HCT116 (cell line): ENCODE measurements at regions not wholly inside any gene's neighbourhood (a gene's known extent, or its start where the extent isn't known, plus 50 kb on each side); places are given as distances from the start of the nearest gene placed in this dataset.

Source experiments
- ATAC-seq: fragments of 200-7000 bp; cut with Tn5 transposase; 2 replicates; pipeline ENCODE4 v1.9.1; 2020; ENCODE audit warnings: mild to moderate bottlenecking, moderate library complexity
- BruUV-seq: library from RNA; stranded (reverse); fragments of 400-500 nt; replicated peaks from 2 replicates; lab custom pipeline; 2021; lab: Mats Ljungman, UMichigan
- CTCF ChIA-PET: fragments of 300-600 bp; sonication (Branson Sonifier 250); formaldehyde crosslinking; loops from one replicate; lab custom pipeline; 2021; ENCODE audit warnings: antibody characterized with exemption; lab: Charles Lee
- POLR2A ChIA-PET: fragments of 300-600, 350-600 bp; sonication (Branson Sonifier 250); formaldehyde crosslinking; loops from one replicate; lab custom pipeline; 2021; ENCODE audit warnings: antibody characterized with exemption; lab: Charles Lee
- RAD21 ChIA-PET, 2 experiments: fragments of 300-600 bp; sonication (Branson Sonifier 250); formaldehyde crosslinking; loops; one replicate each; lab custom pipeline; 2023; ENCODE audit warnings: low total read pairs in 2 of 2; ENCODE audit not compliant: uncharacterized antibody in 2 of 2, unreplicated experiment in 2 of 2, low non-redundant PET in 1 of 2; lab: Charles Lee
- DNase-seq: peaks from one replicate; pipeline ENCODE4 v3.0.0-alpha.2; 2010; ENCODE audit warnings: low read depth, low spot score
- H2AFZ ChIP-seq: fragments of 200-600 bp; shearing (Covaris generic), sonication (generic); 2 replicates; pipeline ENCODE4 v1.6.1; 2017; ENCODE audit warnings: low read depth, mixed run types, mixed read lengths, antibody characterized with exemption, low read length; ENCODE audit not compliant: poor library complexity, severe bottlenecking
- H3K27ac ChIP-seq: 2 replicates; pipeline ENCODE4 v1.5.1; 2012; ENCODE audit warnings: low read depth, low read length
- H3K27me3 ChIP-seq: fragments of 200-600 bp; sonication (generic); 2 replicates; pipeline ENCODE4 v1.6.1; 2016; ENCODE audit warnings: mixed run types, low read length, mixed read lengths; ENCODE audit not compliant: insufficient read depth
- H3K36me3 ChIP-seq, 2 experiments: fragments of 200-500 bp in 1 of 2; fragments of 200-600 bp in 1 of 2; sonication (Bioruptor generic) in 1 of 2; sonication (generic) in 1 of 2; 2 replicates each; pipeline versions ENCODE4 v1.5.1 to v1.6.1; 2014 to 2016; ENCODE audit warnings: low read length in 2 of 2, inconsistent platforms in 1 of 2, mixed read lengths in 1 of 2, mixed run types in 1 of 2; ENCODE audit not compliant: insufficient read depth in 2 of 2, control insufficient read depth in 1 of 2
- H3K4me1 ChIP-seq, 2 experiments: fragments of 200-600 bp in 1 of 2; sonication (generic) in 1 of 2; 2 replicates each; pipeline versions ENCODE4 v1.5.1 to v1.6.1; 2012 to 2017; ENCODE audit warnings: low read length in 2 of 2, inconsistent platforms in 1 of 2, mild to moderate bottlenecking in 1 of 2, mixed read lengths in 1 of 2, mixed run types in 1 of 2, moderate library complexity in 1 of 2; ENCODE audit not compliant: insufficient read depth in 2 of 2, control insufficient read depth in 1 of 2
- H3K4me2 ChIP-seq: fragments of 200-600 bp; sonication (generic); 2 replicates; pipeline ENCODE4 v1.6.1; 2017; ENCODE audit warnings: mixed run types, low read length, mixed read lengths
- H3K4me3 ChIP-seq, 2 experiments: fragments of 200-600 bp in 1 of 2; sonication (generic) in 1 of 2; replicated peaks in 1 of 2; 2 replicates each; pipeline ENCODE4 v1.5.1; 2011 to 2016; ENCODE audit warnings: low read length in 2 of 2, control low read depth in 1 of 2, low read depth in 1 of 2, mild to moderate bottlenecking in 1 of 2, mixed read lengths in 1 of 2, mixed run types in 1 of 2
- H3K79me2 ChIP-seq: fragments of 200-600 bp; sonication (generic); 2 replicates; pipeline ENCODE4 v1.6.1; 2017; ENCODE audit warnings: mild to moderate bottlenecking, mixed run types, low read length, moderate library complexity, mixed read lengths; ENCODE audit not compliant: insufficient read depth
- H3K9ac ChIP-seq: fragments of 200-600 bp; sonication (generic); 2 replicates; pipeline ENCODE4 v1.6.1; 2016; ENCODE audit warnings: low read length, mixed read lengths
- H3K9me2 ChIP-seq: fragments of 200-600 bp; sonication (generic), shearing (Covaris generic); 2 replicates; pipeline ENCODE4 v1.6.1; 2017; ENCODE audit warnings: mixed run types, mild to moderate bottlenecking, moderate library complexity; ENCODE audit not compliant: insufficient read depth
- H3K9me3 ChIP-seq, 2 experiments: fragments of 200-500 bp in 1 of 2; fragments of 200-600 bp in 1 of 2; sonication (Bioruptor generic) in 1 of 2; sonication (generic) in 1 of 2; 2 replicates each; pipeline ENCODE4 v1.6.1; 2014 to 2017; ENCODE audit warnings: low read length in 2 of 2, mixed read lengths in 2 of 2, inconsistent platforms in 1 of 2, low read depth in 1 of 2, mild to moderate bottlenecking in 1 of 2, mixed run types in 1 of 2, moderate library complexity in 1 of 2; ENCODE audit not compliant: control insufficient read depth in 1 of 2, insufficient read depth in 1 of 2
- H4K20me1 ChIP-seq: fragments of 200-600 bp; sonication (generic), shearing (Covaris generic); 2 replicates; pipeline ENCODE4 v1.6.1; 2017; ENCODE audit warnings: mixed run types, mild to moderate bottlenecking, moderate library complexity; ENCODE audit not compliant: insufficient read depth
- CBX3 ChIP-seq: IDR thresholded peaks from 2 replicates; pipeline ENCODE4 v1.6.1; 2012; ENCODE audit warnings: low read depth
- EGR1 ChIP-seq: IDR thresholded peaks from 2 replicates; pipeline ENCODE4 v1.6.1; 2012; ENCODE audit warnings: low read depth
- ELF1 ChIP-seq: IDR thresholded peaks from 2 replicates; pipeline ENCODE4 v1.6.1; 2012; ENCODE audit warnings: low read depth, borderline replicate concordance
- EZH2 ChIP-seq: fragments of 200-600 bp; sonication (generic); IDR thresholded peaks from 2 replicates; pipeline ENCODE4 v1.6.1; 2017; ENCODE audit warnings: antibody characterized with exemption, mixed run types
- EZH2phosphoT487 ChIP-seq: fragments of 200-600 bp; IDR thresholded peaks from 2 replicates; pipeline ENCODE4 v1.6.1; 2018; ENCODE audit warnings: antibody characterized with exemption, borderline replicate concordance
- JUND ChIP-seq: IDR thresholded peaks from 2 replicates; pipeline ENCODE4 v1.6.1; 2012
- POLR2A ChIP-seq: IDR thresholded peaks from 2 replicates; pipeline ENCODE4 v1.7.0; 2011; ENCODE audit warnings: borderline replicate concordance; ENCODE audit not compliant: insufficient read depth, insufficient read length; ENCODE audit errors: extremely low read depth
- POLR2AphosphoS5 ChIP-seq: IDR thresholded peaks from 2 replicates; pipeline ENCODE4 v1.6.1; 2011; ENCODE audit warnings: mild to moderate bottlenecking, low read depth, low read length, moderate library complexity
- RAD21 ChIP-seq: IDR thresholded peaks from 2 replicates; pipeline ENCODE4 v1.6.1; 2012; ENCODE audit warnings: low read depth, mild to moderate bottlenecking
- SIN3A ChIP-seq: IDR thresholded peaks from 2 replicates; pipeline ENCODE4 v1.6.1; 2012; ENCODE audit warnings: low read depth
- SP1 ChIP-seq: IDR thresholded peaks from 2 replicates; pipeline ENCODE4 v1.6.1; 2012; ENCODE audit warnings: low read depth
- SRF ChIP-seq: IDR thresholded peaks from 2 replicates; pipeline ENCODE4 v1.6.1; 2012; ENCODE audit warnings: low read depth
- TCF7L2 ChIP-seq: IDR thresholded peaks from 2 replicates; pipeline ENCODE4 v1.7.0; 2011; ENCODE audit warnings: borderline replicate concordance, inconsistent platforms; ENCODE audit not compliant: insufficient read depth, insufficient read length; ENCODE audit errors: extremely low read depth
- YY1 ChIP-seq: IDR thresholded peaks from 2 replicates; pipeline ENCODE4 v1.6.1; 2011; ENCODE audit warnings: low read length, low read depth, moderate library complexity, mild to moderate bottlenecking; ENCODE audit not compliant: insufficient replicate concordance; ENCODE audit errors: extremely low read depth
- ZNF274 ChIP-seq: fragments of 200-500 bp; sonication (Bioruptor generic); IDR thresholded peaks from 2 replicates; pipeline ENCODE4 v1.6.1; 2014; ENCODE audit warnings: mild to moderate bottlenecking, low read depth, low read length, inconsistent platforms
- intact Hi-C: fragments of 100-400 bp; cut with micrococcal nuclease; formaldehyde crosslinking; loops from 2 replicates; pipeline ENCODE4 v1.10.0; 2022
- TF ChIP-seq, protein P1 (sequence below), 3 experiments: fragments of 200-600 bp in 1 of 3; sonication (generic) in 1 of 3; IDR thresholded peaks in 2 of 3; conservative IDR thresholded peaks in 1 of 3; 2 replicates each; pipeline ENCODE4 v1.5.1; 2012 to 2017; ENCODE audit warnings: low read depth in 2 of 3, low read length in 2 of 3, antibody characterized with exemption in 1 of 3, borderline replicate concordance in 1 of 3, control low read depth in 1 of 3, mild to moderate bottlenecking in 1 of 3, mixed read lengths in 1 of 3, mixed run types in 1 of 3, moderate library complexity in 1 of 3; ENCODE audit not compliant: insufficient read depth in 1 of 3
- TF ChIP-seq, protein P2 (sequence below): IDR thresholded peaks from 2 replicates; pipeline ENCODE4 v1.6.1; 2012
- TF ChIP-seq, protein P3 (sequence below): IDR thresholded peaks from 2 replicates; pipeline ENCODE4 v1.6.1; 2011; ENCODE audit warnings: mild to moderate bottlenecking, low read length, moderate library complexity; ENCODE audit not compliant: insufficient replicate concordance; ENCODE audit errors: extremely low read depth
- TF ChIP-seq, protein P4 (sequence below): IDR thresholded peaks from 2 replicates; pipeline ENCODE4 v1.6.1; 2012; ENCODE audit warnings: low read depth

DNA sequence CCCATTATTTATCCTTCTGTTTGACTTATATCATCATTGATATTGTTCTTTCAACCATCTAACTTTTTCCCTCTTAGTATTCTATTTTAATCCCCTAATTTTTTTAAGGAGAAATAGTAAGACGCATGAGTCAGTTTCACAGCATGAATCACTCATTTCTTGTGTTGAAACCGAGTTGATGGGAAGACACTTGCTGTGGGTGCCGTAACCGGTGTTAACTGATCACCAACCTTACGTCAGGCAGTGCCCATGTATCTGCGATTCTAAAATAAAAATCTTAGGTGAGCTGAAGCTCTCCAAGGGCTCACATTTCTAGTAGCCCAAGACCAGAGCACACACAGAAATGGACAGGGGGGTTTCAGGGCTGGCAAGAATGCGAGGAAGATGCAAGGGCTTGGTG, 348.1 kb downstream of the GALR1 start:
- Histone ChIP-seq H3K9me2 (no peaks in the 10 kb centered on the region), H3K36me3 (no peaks in the 10 kb centered on the region), H3K4me1 (no peaks in the 10 kb centered on the region), H2AFZ (no peak overlapping the region), H3K9ac (no peak overlapping the region), H3K9me3 (peaks cover 3 to 7% of the 10 kb centered on the region in 2 experiments; a peak in 2 of 4 replicates), H4K20me1 (no peaks in the 10 kb centered on the region), H3K27ac (no peak overlapping the region), H3K4me2 (no peak overlapping the region), H3K79me2 (no peaks in the 10 kb centered on the region), H3K27me3 (no peaks in the 10 kb centered on the region), H3K4me3 (no peak overlapping the region)
- ChIA-PET POLR2A (no interaction called here), RAD21 (no interaction called here), CTCF (no interaction called here)
- no peak for TF ChIP-seq YY1
- TF ChIP-seq, protein P1, sequence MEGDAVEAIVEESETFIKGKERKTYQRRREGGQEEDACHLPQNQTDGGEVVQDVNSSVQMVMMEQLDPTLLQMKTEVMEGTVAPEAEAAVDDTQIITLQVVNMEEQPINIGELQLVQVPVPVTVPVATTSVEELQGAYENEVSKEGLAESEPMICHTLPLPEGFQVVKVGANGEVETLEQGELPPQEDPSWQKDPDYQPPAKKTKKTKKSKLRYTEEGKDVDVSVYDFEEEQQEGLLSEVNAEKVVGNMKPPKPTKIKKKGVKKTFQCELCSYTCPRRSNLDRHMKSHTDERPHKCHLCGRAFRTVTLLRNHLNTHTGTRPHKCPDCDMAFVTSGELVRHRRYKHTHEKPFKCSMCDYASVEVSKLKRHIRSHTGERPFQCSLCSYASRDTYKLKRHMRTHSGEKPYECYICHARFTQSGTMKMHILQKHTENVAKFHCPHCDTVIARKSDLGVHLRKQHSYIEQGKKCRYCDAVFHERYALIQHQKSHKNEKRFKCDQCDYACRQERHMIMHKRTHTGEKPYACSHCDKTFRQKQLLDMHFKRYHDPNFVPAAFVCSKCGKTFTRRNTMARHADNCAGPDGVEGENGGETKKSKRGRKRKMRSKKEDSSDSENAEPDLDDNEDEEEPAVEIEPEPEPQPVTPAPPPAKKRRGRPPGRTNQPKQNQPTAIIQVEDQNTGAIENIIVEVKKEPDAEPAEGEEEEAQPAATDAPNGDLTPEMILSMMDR (IDR thresholded peaks at IDR 0.05 in 2 of 3, conservative IDR thresholded peaks at IDR 0.05 in 1 of 3; ENCODE audit: borderline replicate concordance in 1 of 3, insufficient read depth in 1 of 3, low read depth in 2 of 3, low read length in 2 of 3) = no peak
- TF ChIP-seq ZNF274 = no peak
- TF ChIP-seq CBX3 = no peak
- TF ChIP-seq, protein P2, sequence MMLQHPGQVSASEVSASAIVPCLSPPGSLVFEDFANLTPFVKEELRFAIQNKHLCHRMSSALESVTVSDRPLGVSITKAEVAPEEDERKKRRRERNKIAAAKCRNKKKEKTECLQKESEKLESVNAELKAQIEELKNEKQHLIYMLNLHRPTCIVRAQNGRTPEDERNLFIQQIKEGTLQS = no peak
- TF ChIP-seq TCF7L2 = no peak
- TF ChIP-seq POLR2A = no peak
- TF ChIP-seq, protein P3, sequence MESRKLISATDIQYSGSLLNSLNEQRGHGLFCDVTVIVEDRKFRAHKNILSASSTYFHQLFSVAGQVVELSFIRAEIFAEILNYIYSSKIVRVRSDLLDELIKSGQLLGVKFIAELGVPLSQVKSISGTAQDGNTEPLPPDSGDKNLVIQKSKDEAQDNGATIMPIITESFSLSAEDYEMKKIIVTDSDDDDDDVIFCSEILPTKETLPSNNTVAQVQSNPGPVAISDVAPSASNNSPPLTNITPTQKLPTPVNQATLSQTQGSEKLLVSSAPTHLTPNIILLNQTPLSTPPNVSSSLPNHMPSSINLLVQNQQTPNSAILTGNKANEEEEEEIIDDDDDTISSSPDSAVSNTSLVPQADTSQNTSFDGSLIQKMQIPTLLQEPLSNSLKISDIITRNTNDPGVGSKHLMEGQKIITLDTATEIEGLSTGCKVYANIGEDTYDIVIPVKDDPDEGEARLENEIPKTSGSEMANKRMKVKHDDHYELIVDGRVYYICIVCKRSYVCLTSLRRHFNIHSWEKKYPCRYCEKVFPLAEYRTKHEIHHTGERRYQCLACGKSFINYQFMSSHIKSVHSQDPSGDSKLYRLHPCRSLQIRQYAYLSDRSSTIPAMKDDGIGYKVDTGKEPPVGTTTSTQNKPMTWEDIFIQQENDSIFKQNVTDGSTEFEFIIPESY = no peak
- TF ChIP-seq SP1 = no peak
- TF ChIP-seq SIN3A = no peak
- TF ChIP-seq JUND = no peak
- TF ChIP-seq, protein P4, sequence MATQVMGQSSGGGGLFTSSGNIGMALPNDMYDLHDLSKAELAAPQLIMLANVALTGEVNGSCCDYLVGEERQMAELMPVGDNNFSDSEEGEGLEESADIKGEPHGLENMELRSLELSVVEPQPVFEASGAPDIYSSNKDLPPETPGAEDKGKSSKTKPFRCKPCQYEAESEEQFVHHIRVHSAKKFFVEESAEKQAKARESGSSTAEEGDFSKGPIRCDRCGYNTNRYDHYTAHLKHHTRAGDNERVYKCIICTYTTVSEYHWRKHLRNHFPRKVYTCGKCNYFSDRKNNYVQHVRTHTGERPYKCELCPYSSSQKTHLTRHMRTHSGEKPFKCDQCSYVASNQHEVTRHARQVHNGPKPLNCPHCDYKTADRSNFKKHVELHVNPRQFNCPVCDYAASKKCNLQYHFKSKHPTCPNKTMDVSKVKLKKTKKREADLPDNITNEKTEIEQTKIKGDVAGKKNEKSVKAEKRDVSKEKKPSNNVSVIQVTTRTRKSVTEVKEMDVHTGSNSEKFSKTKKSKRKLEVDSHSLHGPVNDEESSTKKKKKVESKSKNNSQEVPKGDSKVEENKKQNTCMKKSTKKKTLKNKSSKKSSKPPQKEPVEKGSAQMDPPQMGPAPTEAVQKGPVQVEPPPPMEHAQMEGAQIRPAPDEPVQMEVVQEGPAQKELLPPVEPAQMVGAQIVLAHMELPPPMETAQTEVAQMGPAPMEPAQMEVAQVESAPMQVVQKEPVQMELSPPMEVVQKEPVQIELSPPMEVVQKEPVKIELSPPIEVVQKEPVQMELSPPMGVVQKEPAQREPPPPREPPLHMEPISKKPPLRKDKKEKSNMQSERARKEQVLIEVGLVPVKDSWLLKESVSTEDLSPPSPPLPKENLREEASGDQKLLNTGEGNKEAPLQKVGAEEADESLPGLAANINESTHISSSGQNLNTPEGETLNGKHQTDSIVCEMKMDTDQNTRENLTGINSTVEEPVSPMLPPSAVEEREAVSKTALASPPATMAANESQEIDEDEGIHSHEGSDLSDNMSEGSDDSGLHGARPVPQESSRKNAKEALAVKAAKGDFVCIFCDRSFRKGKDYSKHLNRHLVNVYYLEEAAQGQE = no peak
- no peak for TF ChIP-seq POLR2AphosphoS5
- no peak for TF ChIP-seq EZH2phosphoT487
- TF ChIP-seq EGR1 = no peak
- no peak for TF ChIP-seq ELF1
- no peak for TF ChIP-seq RAD21
- TF ChIP-seq SRF = no peak
- no peak for TF ChIP-seq EZH2
- ATAC-seq = no peak
- DNase-seq = no peak
- no TSS peak for BruUV-seq
- intact Hi-C loops = no loop called here
